ENCODE measurements at regions not wholly inside any gene's neighbourhood (a gene's known extent, or its start where the extent isn't known, plus 50 kb on each side); places are given as distances from the start of the nearest gene placed in this dataset.

- ChIA-PET CTCF (no interaction called here), POLR2A (no interaction called here)
- FAIRE-seq (no peak), DNase-seq (ENCODE audit: low read depth in 1 of 2, low spot score in 1 of 2) (no peak), ATAC-seq (no peak)
- Histone ChIP-seq H3K4me3 (no peak overlapping the region), H3K9me3 (peaks cover 7% of the 10 kb centered on the region), H3K4me1 (0 out of 3 replicates have a peak, but pooled peaks cover 5% of the 10 kb centered on the region), H3K4me2 (no peak overlapping the region), H3K27ac (no peak overlapping the region)
- TF ChIP-seq ZSCAN20 (CRISPR knock-in tag; IDR thresholded peaks at IDR 0.05) (no peak), RAD21 (conservative IDR thresholded peaks at IDR 0.05 in 1 of 2, IDR thresholded peaks at IDR 0.05 in 1 of 2) (no peak), BHLHE40 (IDR thresholded peaks at IDR 0.05; ENCODE audit: low read depth, low read length) (no peak), TP53 (CRISPR knock-in tag; IDR thresholded peaks at IDR 0.05) (no peak), ZNF302 (CRISPR knock-in tag; IDR thresholded peaks at IDR 0.05) (no peak), RARB (CRISPR knock-in tag; IDR thresholded peaks at IDR 0.05) (no peak), POLR2A (IDR thresholded peaks at IDR 0.05; ENCODE audit: low read length) (no peak)
- TF ChIP-seq, protein P1, sequence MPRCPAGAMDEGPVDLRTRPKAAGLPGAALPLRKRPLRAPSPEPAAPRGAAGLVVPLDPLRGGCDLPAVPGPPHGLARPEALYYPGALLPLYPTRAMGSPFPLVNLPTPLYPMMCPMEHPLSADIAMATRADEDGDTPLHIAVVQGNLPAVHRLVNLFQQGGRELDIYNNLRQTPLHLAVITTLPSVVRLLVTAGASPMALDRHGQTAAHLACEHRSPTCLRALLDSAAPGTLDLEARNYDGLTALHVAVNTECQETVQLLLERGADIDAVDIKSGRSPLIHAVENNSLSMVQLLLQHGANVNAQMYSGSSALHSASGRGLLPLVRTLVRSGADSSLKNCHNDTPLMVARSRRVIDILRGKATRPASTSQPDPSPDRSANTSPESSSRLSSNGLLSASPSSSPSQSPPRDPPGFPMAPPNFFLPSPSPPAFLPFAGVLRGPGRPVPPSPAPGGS (IDR thresholded peaks at IDR 0.05): no peak
- TF ChIP-seq, protein P2, sequence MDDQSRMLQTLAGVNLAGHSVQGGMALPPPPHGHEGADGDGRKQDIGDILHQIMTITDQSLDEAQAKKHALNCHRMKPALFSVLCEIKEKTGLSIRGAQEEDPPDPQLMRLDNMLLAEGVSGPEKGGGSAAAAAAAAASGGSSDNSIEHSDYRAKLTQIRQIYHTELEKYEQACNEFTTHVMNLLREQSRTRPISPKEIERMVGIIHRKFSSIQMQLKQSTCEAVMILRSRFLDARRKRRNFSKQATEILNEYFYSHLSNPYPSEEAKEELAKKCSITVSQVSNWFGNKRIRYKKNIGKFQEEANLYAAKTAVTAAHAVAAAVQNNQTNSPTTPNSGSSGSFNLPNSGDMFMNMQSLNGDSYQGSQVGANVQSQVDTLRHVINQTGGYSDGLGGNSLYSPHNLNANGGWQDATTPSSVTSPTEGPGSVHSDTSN (IDR thresholded peaks at IDR 0.05): no peak
- 21% methylated on average over 3 of the region's 3 CpGs for WGBS (ENCODE audit: missing lambda C conversion rate)
These were observed 76.8 kb downstream of the NPAP1 start for GRCh38 chr15:24752354-24752753.

DNA sequence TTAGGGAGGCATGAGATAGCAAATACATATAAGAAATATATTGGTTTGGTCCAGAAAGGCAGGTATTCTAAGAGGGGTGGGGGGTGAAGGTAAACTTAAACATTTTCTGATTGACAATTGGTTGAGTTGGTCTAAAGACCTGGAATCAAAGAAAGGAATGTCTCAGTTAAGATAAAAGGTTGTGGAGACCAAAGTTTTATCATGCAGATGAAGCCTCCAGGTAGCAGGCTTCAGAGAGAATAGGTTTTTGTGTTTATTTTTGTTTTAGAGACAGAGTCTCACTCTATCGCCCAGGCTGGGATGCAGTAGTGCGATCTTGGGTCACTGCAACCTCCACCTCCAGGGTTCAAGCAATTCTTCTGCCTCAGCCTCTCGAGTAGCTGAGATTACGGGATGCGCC, 80.5 kb downstream of the NPAP1 start:
- TF ChIP-seq, protein P1 (IDR thresholded peaks at IDR 0.05): no peak
- no peak for TF ChIP-seq ELK1 (IDR thresholded peaks at IDR 0.05; ENCODE audit: low read depth, low read length)
- no peak for ATAC-seq
- no peak overlapping the region for H3K4me3 ChIP-seq
- CTCF ChIA-PET: no interaction called here
- no peaks in the 10 kb centered on the region for H3K9me3 ChIP-seq
- DNase-seq (ENCODE audit: low read depth in 1 of 2, low spot score in 1 of 2): no peak
- FAIRE-seq: no peak
- H3K27ac ChIP-seq: no peak overlapping the region
- 0 out of 3 replicates have a peak, but pooled peaks cover 5% of the 10 kb centered on the region for H3K4me1 ChIP-seq
- WGBS (ENCODE audit: missing lambda C conversion rate): 7% methylated on average over 2 of the region's 5 CpGs
- no peak overlapping the region for H3K4me2 ChIP-seq
- POLR2A ChIA-PET: no interaction called here

GRCh38 chr15:24760066-24760465, 84.5 kb downstream of the NPAP1 start:
- Histone ChIP-seq H3K4me2 (no peak overlapping the region), H3K9me3 (no peaks in the 10 kb centered on the region), H3K4me1 (no peaks in the 10 kb centered on the region), H3K27ac (no peak overlapping the region), H3K4me3 (no peak overlapping the region)
- POLR2A ChIA-PET: no interaction called here
- CTCF ChIA-PET: no interaction called here
- FAIRE-seq: no peak
- whole genome bisulfite sequencing (ENCODE audit: missing lambda C conversion rate): 5% methylated on average over 7 of the region's 7 CpGs
- DNase-seq (ENCODE audit: low read depth in 1 of 2, low spot score in 1 of 2): no peak
- TF ChIP-seq CEBPB (IDR thresholded peaks at IDR 0.05) (no peak), EHF (CRISPR knock-in tag; IDR thresholded peaks at IDR 0.05) (no peak), RAD21 (conservative IDR thresholded peaks at IDR 0.05 in 1 of 2, IDR thresholded peaks at IDR 0.05 in 1 of 2) (no peak), RNF2 (IDR thresholded peaks at IDR 0.05; ENCODE audit: borderline replicate concordance, low read depth) (no peak), BHLHE40 (IDR thresholded peaks at IDR 0.05; ENCODE audit: low read depth, low read length) (no peak), POLR2A (IDR thresholded peaks at IDR 0.05; ENCODE audit: low read length) (no peak), RCOR1 (IDR thresholded peaks at IDR 0.05; ENCODE audit: low read depth, low read length) (no peak), RFX5 (IDR thresholded peaks at IDR 0.05) (no peak), MAZ (IDR thresholded peaks at IDR 0.05; ENCODE audit: borderline replicate concordance, low read depth, low read length) (no peak), HEYL (CRISPR knock-in tag; IDR thresholded peaks at IDR 0.05) (no peak), KDM5A (IDR thresholded peaks at IDR 0.05) (no peak), NFE2L2 (conservative IDR thresholded peaks at IDR 0.05; ENCODE audit: low read length) (no peak), FOSB (CRISPR knock-in tag; IDR thresholded peaks at IDR 0.05) (no peak)
- TF ChIP-seq, protein P2 (IDR thresholded peaks at IDR 0.05): no peak
- TF ChIP-seq, protein P3, sequence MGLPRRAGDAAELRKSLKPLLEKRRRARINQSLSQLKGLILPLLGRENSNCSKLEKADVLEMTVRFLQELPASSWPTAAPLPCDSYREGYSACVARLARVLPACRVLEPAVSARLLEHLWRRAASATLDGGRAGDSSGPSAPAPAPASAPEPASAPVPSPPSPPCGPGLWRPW (IDR thresholded peaks at IDR 0.05): no peak
- ATAC-seq: no peak

Measured in A549 (cell line).